ENCODE measurements at regions not wholly inside any gene's neighbourhood (a gene's known extent, or its start where the extent isn't known, plus 50 kb on each side); places are given as distances from the start of the nearest gene placed in this dataset.
"Not testable (repeated sequence)": the region's sequence is repeated elsewhere in the genome, so short reads cannot be mapped to it uniquely, and the experiment has no call there.

GRCh38 chr12:24632466-24632865 is 316.4 kb downstream of the BCAT1 start:
- TF ChIP-seq POLR2AphosphoS5 (IDR thresholded peaks at IDR 0.05): no peak
- TF ChIP-seq POLR2A (IDR thresholded peaks at IDR 0.05): no peak
- TF ChIP-seq CTCF (IDR thresholded peaks at IDR 0.05): no peak
- H3K4me3 ChIP-seq: no peak overlapping the region
- H3K27me3 ChIP-seq: no peaks in the 10 kb centered on the region
- no peaks in the 10 kb centered on the region for H3K9me3 ChIP-seq
- no peak for DNase-seq (ENCODE audit: low spot score in 2 of 2)
- no peak overlapping the region for H3K27ac ChIP-seq
- H3K4me1 ChIP-seq: no peaks in the 10 kb centered on the region
- intact Hi-C loops (cut with DNase I; ENCODE audit: low total_unique reads): no loop called here
- no peaks in the 10 kb centered on the region for H3K36me3 ChIP-seq

- no peak overlapping the region for H3K27ac ChIP-seq
- H3K4me3 ChIP-seq: no peak overlapping the region
- H3K4me1 ChIP-seq: no peaks in the 10 kb centered on the region
- H3K27me3 ChIP-seq: no peaks in the 10 kb centered on the region
- no peaks in the 10 kb centered on the region for H3K9me3 ChIP-seq
- TF ChIP-seq POLR2AphosphoS5 (IDR thresholded peaks at IDR 0.05): no peak
- no peak for TF ChIP-seq CTCF (IDR thresholded peaks at IDR 0.05)
- TF ChIP-seq POLR2A (IDR thresholded peaks at IDR 0.05): no peak
- DNase-seq (ENCODE audit: low spot score in 2 of 2): no peak
- H3K36me3 ChIP-seq: no peaks in the 10 kb centered on the region
- intact Hi-C loops (cut with DNase I; ENCODE audit: low total_unique reads): no loop called here
These were observed 317.1 kb downstream of the BCAT1 start for GRCh38 chr12:24631676-24632426.

GRCh38 chr12:24630856-24631255 is 318.0 kb downstream of the BCAT1 start:
- H3K27me3 ChIP-seq: no peaks in the 10 kb centered on the region
- intact Hi-C loops (cut with DNase I; ENCODE audit: low total_unique reads): no loop called here
- no peak for DNase-seq (ENCODE audit: low spot score in 2 of 2)
- H3K4me3 ChIP-seq: no peak overlapping the region
- H3K4me1 ChIP-seq: no peaks in the 10 kb centered on the region
- H3K9me3 ChIP-seq: no peaks in the 10 kb centered on the region
- no peak overlapping the region for H3K27ac ChIP-seq
- H3K36me3 ChIP-seq: no peaks in the 10 kb centered on the region
- TF ChIP-seq CTCF (IDR thresholded peaks at IDR 0.05) (no peak), POLR2AphosphoS5 (IDR thresholded peaks at IDR 0.05) (no peak), POLR2A (IDR thresholded peaks at IDR 0.05) (no peak)

DNA sequence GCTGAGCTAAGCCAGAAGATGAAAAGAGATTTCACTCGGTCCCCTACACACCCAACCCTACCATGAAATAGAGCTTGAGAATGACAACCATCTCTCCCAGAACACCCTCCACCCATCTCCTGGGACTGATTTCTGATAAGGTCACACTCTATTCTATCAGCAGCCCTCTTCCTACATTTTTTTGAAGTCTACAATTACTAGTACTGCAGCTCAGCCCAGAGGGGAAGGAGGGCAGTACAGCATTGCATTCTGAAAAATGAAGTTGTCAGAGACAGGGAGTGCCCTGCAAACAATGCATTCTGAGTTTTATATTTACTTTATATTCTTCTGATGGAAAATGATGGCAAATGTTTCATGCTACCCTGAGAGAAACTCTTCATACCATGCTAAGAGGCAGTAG is 318.5 kb downstream of the BCAT1 start:
- TF ChIP-seq CTCF (IDR thresholded peaks at IDR 0.05) (no peak), POLR2A (IDR thresholded peaks at IDR 0.05) (no peak), POLR2AphosphoS5 (IDR thresholded peaks at IDR 0.05) (no peak)
- no peak overlapping the region for H3K27ac ChIP-seq
- H3K36me3 ChIP-seq: no peaks in the 10 kb centered on the region
- no peaks in the 10 kb centered on the region for H3K4me1 ChIP-seq
- no peak overlapping the region for H3K4me3 ChIP-seq
- DNase-seq (ENCODE audit: low spot score in 2 of 2): no peak
- H3K27me3 ChIP-seq: no peaks in the 10 kb centered on the region
- intact Hi-C loops (cut with DNase I; ENCODE audit: low total_unique reads): no loop called here
- H3K9me3 ChIP-seq: no peaks in the 10 kb centered on the region

GRCh38 chr12:24625103-24625502 is 323.8 kb downstream of the BCAT1 start:
- Histone ChIP-seq H3K27ac (no peak overlapping the region), H3K9me3 (no peaks in the 10 kb centered on the region), H3K4me3 (no peak overlapping the region), H3K36me3 (no peaks in the 10 kb centered on the region), H3K4me1 (no peaks in the 10 kb centered on the region), H3K27me3 (no peaks in the 10 kb centered on the region)
- no peak for DNase-seq (ENCODE audit: low spot score in 2 of 2)
- intact Hi-C loops (cut with DNase I; ENCODE audit: low total_unique reads): no loop called here
- TF ChIP-seq POLR2A (IDR thresholded peaks at IDR 0.05) (no peak), CTCF (IDR thresholded peaks at IDR 0.05) (no peak), POLR2AphosphoS5 (IDR thresholded peaks at IDR 0.05) (no peak)

GRCh38 chr12:24619954-24620353 is 328.9 kb downstream of the BCAT1 start:
- H3K27me3 ChIP-seq; H3K27ac ChIP-seq; H3K9me3 ChIP-seq; H3K4me1 ChIP-seq; H3K36me3 ChIP-seq; H3K4me3 ChIP-seq; DNase-seq (ENCODE audit: low spot score in 2 of 2); intact Hi-C loops (cut with DNase I; ENCODE audit: low total_unique reads): not testable (repeated sequence)

Measured in breast epithelium (tissue), 4 donors.